GM12878 (cell line): ENCODE measurements at regions not wholly inside any gene's neighbourhood (a gene's known extent, or its start where the extent isn't known, plus 50 kb on each side); places are given as distances from the start of the nearest gene placed in this dataset.

Experiments
- ATAC-seq: fragments of 200-7000 bp; cut with Tn5 transposase; 3 replicates; pipeline ENCODE4 v1.9.1; 2020; ENCODE audit warnings: mild to moderate bottlenecking, moderate library complexity
- BruUV-seq: library from RNA; stranded (reverse); fragments of 400-500 nt; replicated peaks from 2 replicates; lab custom pipeline; 2021; lab: Mats Ljungman, UMichigan
- CTCF ChIA-PET: fragments of 300-600 bp; sonication (Branson Sonifier 250); formaldehyde crosslinking; extraction: SDS; loops from one replicate; lab custom pipeline; 2021; ENCODE audit warnings: inconsistent platforms; lab: Yijun Ruan, JAX
- POLR2A ChIA-PET: fragments of 350-600 bp; formaldehyde crosslinking; extraction: SDS; loops from one replicate; lab custom pipeline; 2021; ENCODE audit warnings: inconsistent platforms; lab: Charles Lee
- RAD21 ChIA-PET: fragments of 300-600 bp; sonication (Branson Sonifier 250); formaldehyde crosslinking; loops from one replicate; lab custom pipeline; 2023; ENCODE audit warnings: antibody characterized with exemption; ENCODE audit not compliant: unreplicated experiment; lab: Charles Lee
- SMC1A ChIA-PET: fragments of 300-600 bp; sonication (Branson Sonifier 250); formaldehyde crosslinking; loops from one replicate; lab custom pipeline; 2023; ENCODE audit not compliant: unreplicated experiment, uncharacterized antibody; lab: Charles Lee
- DNase-seq: peaks from one replicate; pipeline ENCODE4 v3.0.0-alpha.2; 2011; ENCODE audit warnings: low read depth, low spot score
- FAIRE-seq: peaks from 3 replicates; lab custom pipeline; 2011; peaks lifted over from hg19 to GRCh38; lab: Jason Lieb, UNC
- H2AFZ ChIP-seq: 2 replicates; pipeline ENCODE4 v1.6.0; 2011; ENCODE audit warnings: low read depth, low read length, control low read depth; ENCODE audit not compliant: control insufficient read depth
- H3K27ac ChIP-seq: 2 replicates; pipeline ENCODE4 v1.5.1; 2011; ENCODE audit warnings: control low read depth; ENCODE audit not compliant: control insufficient read depth, insufficient read depth
- H3K27me3 ChIP-seq, 2 experiments: replicated peaks in 1 of 2; 2 replicates each; pipeline versions ENCODE4 v1.6.0 to v1.6.1; 2011; ENCODE audit warnings: low read length in 1 of 2; ENCODE audit not compliant: control insufficient read depth in 2 of 2, insufficient read depth in 2 of 2
- H3K36me3 ChIP-seq, 2 experiments: 2 replicates each; pipeline ENCODE4 v1.5.1; 2011; ENCODE audit warnings: low read length in 1 of 2; ENCODE audit not compliant: control insufficient read depth in 2 of 2, insufficient read depth in 2 of 2
- H3K4me1 ChIP-seq: 2 replicates; pipeline ENCODE4 v1.6.1; 2011; ENCODE audit warnings: mild to moderate bottlenecking, low read length, moderate library complexity, mixed read lengths; ENCODE audit not compliant: control insufficient read depth, insufficient read depth
- H3K4me2 ChIP-seq: 2 replicates; pipeline ENCODE4 v1.6.0; 2011; ENCODE audit warnings: control low read depth; ENCODE audit not compliant: control insufficient read depth, insufficient read depth
- H3K4me3 ChIP-seq: fragments of 200-600 bp; sonication (generic); 2 replicates; pipeline ENCODE4 v1.5.1; 2016
- H3K79me2 ChIP-seq: 2 replicates; pipeline ENCODE4 v1.6.0; 2011; ENCODE audit warnings: low read length; ENCODE audit not compliant: control insufficient read depth, insufficient read depth
- H3K9ac ChIP-seq: 2 replicates; pipeline ENCODE4 v1.8.0; 2011; ENCODE audit warnings: low read length, control low read depth, mixed read lengths; ENCODE audit not compliant: control insufficient read depth, insufficient read depth
- H3K9me3 ChIP-seq: replicated peaks from 3 replicates; pipeline ENCODE4 v1.5.1; 2011; ENCODE audit warnings: mild to moderate bottlenecking, low read length; ENCODE audit not compliant: control insufficient read depth, insufficient read depth
- H4K20me1 ChIP-seq: 2 replicates; pipeline ENCODE4 v1.6.0; 2011; ENCODE audit not compliant: control insufficient read depth, insufficient read depth
- CHD4 ChIP-seq: fragments of 200-600 bp; sonication (generic); IDR thresholded peaks from 2 replicates; pipeline ENCODE4 v1.6.1; 2016; ENCODE audit warnings: mild to moderate bottlenecking
- KDM1A ChIP-seq: fragments of 200-600 bp; sonication (generic); IDR thresholded peaks from 2 replicates; pipeline ENCODE4 v1.6.1; 2016; ENCODE audit warnings: borderline replicate concordance
- MTA2 ChIP-seq: fragments of 450-650 bp; IDR thresholded peaks from 2 replicates; pipeline ENCODE4 v1.6.1; 2016; ENCODE audit warnings: low read depth, mild to moderate bottlenecking, moderate library complexity
- NFIC ChIP-seq: IDR thresholded peaks from 2 replicates; pipeline ENCODE4 v1.6.1; 2012; ENCODE audit warnings: low read depth, mild to moderate bottlenecking, inconsistent platforms, low read length, moderate library complexity
- NFYB ChIP-seq: IDR thresholded peaks from 2 replicates; pipeline ENCODE4 v1.6.1; 2011; ENCODE audit warnings: low read depth, mild to moderate bottlenecking, low read length, improper control_type of control experiment, moderate library complexity; ENCODE audit not compliant: insufficient read depth
- NR2C1 ChIP-seq: fragments of 450-650 bp; IDR thresholded peaks from 2 replicates; pipeline ENCODE4 v1.6.1; 2017; ENCODE audit warnings: antibody characterized with exemption, mild to moderate bottlenecking, moderate library complexity
- RAD21 ChIP-seq: IDR thresholded peaks from 2 replicates; pipeline ENCODE4 v1.6.1; 2011; ENCODE audit warnings: mild to moderate bottlenecking, low read depth, low read length, moderate library complexity; ENCODE audit not compliant: insufficient read depth
- RELA ChIP-seq: fragments of 450-650 bp; IDR thresholded peaks from 2 replicates; pipeline ENCODE4 v1.8.0; 2014; ENCODE audit warnings: borderline replicate concordance; ENCODE audit not compliant: partially characterized antibody
- SIN3A ChIP-seq: IDR thresholded peaks from 2 replicates; pipeline ENCODE4 v1.6.1; 2012; ENCODE audit warnings: low read depth, low read length, improper control_type of control experiment
- SMAD5 ChIP-seq: IDR thresholded peaks from 2 replicates; pipeline ENCODE4 v1.6.1; 2016; ENCODE audit warnings: antibody characterized with exemption, low read depth
- SMC3 ChIP-seq: IDR thresholded peaks from 2 replicates; pipeline ENCODE4 v1.6.1; 2011; ENCODE audit warnings: low read length, improper control_type of control experiment, borderline replicate concordance
- WGBS: methylation state at CpG from one replicate; pipeline ENCODE4 v1.1.6; 2016; ENCODE audit warnings: low lambda C conversion rate; ENCODE audit not compliant: insufficient replicate concordance, insufficient coverage; ENCODE audit errors: missing lambda C conversion rate; 5-methylcytosine and 5-hydroxymethylcytosine counted together
- in situ Hi-C: fragments of 300-500 bp; cut with MboI; formaldehyde crosslinking; loops from 9 replicates; pipeline ENCODE4 v1.14.3; 2018; ENCODE audit warnings: mixed read lengths
- intact Hi-C: fragments of 100-400 bp; cut with micrococcal nuclease; formaldehyde crosslinking; loops from one replicate; pipeline ENCODE4 v1.14.2; 2022; ENCODE audit not compliant: unreplicated experiment
- TF ChIP-seq, protein P1 (sequence below): IDR thresholded peaks from 2 replicates; pipeline ENCODE4 v1.6.1; 2012; ENCODE audit warnings: low read depth, low read length, improper control_type of control experiment
- TF ChIP-seq, protein P2 (sequence below): fragments of 450-650 bp; formaldehyde crosslinking; IDR thresholded peaks from 2 replicates; pipeline ENCODE4 v1.5.0; 2022; ENCODE audit warnings: mild to moderate bottlenecking, missing genetic modification characterization
- TF ChIP-seq, protein P3 (sequence below), 3 experiments: IDR thresholded peaks in 2 of 3; conservative IDR thresholded peaks in 1 of 3; 2 replicates each; pipeline ENCODE4 v1.5.1; 2011; ENCODE audit warnings: low read depth in 3 of 3, low read length in 3 of 3, mild to moderate bottlenecking in 3 of 3, control low read depth in 2 of 3, moderate library complexity in 2 of 3, inconsistent platforms in 1 of 3, mixed read lengths in 1 of 3; ENCODE audit not compliant: control insufficient read depth in 2 of 3, insufficient read depth in 1 of 3; ENCODE audit errors: extremely low read depth in 1 of 3

DNA sequence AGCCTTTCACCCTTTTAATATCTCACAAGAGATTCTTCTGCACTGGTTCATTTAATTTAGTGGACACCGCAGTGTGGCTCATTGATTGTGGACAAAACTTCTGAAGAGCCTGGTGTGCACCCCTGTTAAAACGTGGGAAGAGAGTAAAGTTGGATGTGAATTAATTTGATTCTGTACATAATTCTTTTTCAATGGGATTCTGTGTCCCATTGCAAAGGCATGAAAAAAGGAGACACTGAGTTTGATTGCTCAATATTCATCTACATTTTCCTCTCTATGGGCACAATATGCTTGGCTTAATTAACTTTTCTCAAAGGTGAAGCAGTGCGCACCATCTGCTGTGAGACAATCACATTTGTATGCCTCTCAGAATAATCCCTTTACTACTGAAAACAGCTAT is 95.1 kb downstream of the BARHL2 start (continued):
- TF ChIP-seq, protein P1, sequence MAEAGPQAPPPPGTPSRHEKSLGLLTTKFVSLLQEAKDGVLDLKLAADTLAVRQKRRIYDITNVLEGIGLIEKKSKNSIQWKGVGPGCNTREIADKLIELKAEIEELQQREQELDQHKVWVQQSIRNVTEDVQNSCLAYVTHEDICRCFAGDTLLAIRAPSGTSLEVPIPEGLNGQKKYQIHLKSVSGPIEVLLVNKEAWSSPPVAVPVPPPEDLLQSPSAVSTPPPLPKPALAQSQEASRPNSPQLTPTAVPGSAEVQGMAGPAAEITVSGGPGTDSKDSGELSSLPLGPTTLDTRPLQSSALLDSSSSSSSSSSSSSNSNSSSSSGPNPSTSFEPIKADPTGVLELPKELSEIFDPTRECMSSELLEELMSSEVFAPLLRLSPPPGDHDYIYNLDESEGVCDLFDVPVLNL, result no peak
- TF ChIP-seq KDM1A, result no peak
- no peak for TF ChIP-seq NFYB
- no peak for TF ChIP-seq SMAD5
- TF ChIP-seq, protein P2, sequence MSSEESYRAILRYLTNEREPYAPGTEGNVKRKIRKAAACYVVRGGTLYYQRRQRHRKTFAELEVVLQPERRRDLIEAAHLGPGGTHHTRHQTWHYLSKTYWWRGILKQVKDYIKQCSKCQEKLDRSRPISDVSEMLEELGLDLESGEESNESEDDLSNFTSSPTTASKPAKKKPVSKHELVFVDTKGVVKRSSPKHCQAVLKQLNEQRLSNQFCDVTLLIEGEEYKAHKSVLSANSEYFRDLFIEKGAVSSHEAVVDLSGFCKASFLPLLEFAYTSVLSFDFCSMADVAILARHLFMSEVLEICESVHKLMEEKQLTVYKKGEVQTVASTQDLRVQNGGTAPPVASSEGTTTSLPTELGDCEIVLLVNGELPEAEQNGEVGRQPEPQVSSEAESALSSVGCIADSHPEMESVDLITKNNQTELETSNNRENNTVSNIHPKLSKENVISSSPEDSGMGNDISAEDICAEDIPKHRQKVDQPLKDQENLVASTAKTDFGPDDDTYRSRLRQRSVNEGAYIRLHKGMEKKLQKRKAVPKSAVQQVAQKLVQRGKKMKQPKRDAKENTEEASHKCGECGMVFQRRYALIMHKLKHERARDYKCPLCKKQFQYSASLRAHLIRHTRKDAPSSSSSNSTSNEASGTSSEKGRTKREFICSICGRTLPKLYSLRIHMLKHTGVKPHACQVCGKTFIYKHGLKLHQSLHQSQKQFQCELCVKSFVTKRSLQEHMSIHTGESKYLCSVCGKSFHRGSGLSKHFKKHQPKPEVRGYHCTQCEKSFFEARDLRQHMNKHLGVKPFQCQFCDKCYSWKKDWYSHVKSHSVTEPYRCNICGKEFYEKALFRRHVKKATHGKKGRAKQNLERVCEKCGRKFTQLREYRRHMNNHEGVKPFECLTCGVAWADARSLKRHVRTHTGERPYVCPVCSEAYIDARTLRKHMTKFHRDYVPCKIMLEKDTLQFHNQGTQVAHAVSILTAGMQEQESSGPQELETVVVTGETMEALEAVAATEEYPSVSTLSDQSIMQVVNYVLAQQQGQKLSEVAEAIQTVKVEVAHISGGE (CRISPR knock-in tag), result no peak
- TF ChIP-seq RELA, result no peak

DNA sequence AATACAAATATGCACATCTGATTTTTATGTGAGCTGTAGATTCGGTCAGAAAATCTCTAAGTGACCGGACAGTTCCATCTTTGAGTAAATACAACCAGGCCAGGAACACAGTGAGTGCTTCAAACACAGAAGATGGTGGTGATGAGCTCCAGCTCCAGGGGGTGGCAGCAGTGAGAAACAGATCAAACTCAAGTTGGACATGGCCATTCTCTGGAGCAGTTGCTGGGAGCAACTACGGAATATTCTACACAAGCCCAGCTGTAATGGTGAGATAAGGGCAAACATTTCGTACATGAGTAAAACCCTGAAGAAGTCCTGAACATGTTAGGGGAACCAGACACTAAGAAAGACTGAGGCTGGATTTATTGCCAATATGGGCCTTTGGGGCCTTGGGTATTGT is 100.7 kb downstream of the BARHL2 start:
- TF ChIP-seq RAD21 (peak; percentile 22; the same call in 1 of the 2 replicates), NFIC (no peak), CHD4 (no peak), SIN3A (no peak), MTA2 (no peak), SMC3 (peak; percentile 21; the same call in 1 of the 2 replicates), NR2C1 (no peak), KDM1A (no peak)
- TF ChIP-seq, protein P3, sequence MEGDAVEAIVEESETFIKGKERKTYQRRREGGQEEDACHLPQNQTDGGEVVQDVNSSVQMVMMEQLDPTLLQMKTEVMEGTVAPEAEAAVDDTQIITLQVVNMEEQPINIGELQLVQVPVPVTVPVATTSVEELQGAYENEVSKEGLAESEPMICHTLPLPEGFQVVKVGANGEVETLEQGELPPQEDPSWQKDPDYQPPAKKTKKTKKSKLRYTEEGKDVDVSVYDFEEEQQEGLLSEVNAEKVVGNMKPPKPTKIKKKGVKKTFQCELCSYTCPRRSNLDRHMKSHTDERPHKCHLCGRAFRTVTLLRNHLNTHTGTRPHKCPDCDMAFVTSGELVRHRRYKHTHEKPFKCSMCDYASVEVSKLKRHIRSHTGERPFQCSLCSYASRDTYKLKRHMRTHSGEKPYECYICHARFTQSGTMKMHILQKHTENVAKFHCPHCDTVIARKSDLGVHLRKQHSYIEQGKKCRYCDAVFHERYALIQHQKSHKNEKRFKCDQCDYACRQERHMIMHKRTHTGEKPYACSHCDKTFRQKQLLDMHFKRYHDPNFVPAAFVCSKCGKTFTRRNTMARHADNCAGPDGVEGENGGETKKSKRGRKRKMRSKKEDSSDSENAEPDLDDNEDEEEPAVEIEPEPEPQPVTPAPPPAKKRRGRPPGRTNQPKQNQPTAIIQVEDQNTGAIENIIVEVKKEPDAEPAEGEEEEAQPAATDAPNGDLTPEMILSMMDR (IDR thresholded peaks at IDR 0.05 in 2 of 3, conservative IDR thresholded peaks at IDR 0.05 in 1 of 3; ENCODE audit: control insufficient read depth in 2 of 3, extremely low read depth in 1 of 3, insufficient read depth in 1 of 3, low read depth in 3 of 3, low read length in 3 of 3), result peak; percentile 11 to 30 (median 20); a peak in 2 of 6 replicates
- TF ChIP-seq, all 136 proteins: peak for 3
- Histone ChIP-seq H3K27ac (no peak overlapping the region), H3K27me3 (no peaks in the 10 kb centered on the region), H3K9me3 (no peaks in the 10 kb centered on the region), H3K79me2 (no peaks in the 10 kb centered on the region), H2AFZ (no peak overlapping the region), H3K4me2 (no peak overlapping the region), H3K36me3 (no peaks in the 10 kb centered on the region), H4K20me1 (no peaks in the 10 kb centered on the region), H3K9ac (no peak overlapping the region), H3K4me3 (no peak overlapping the region), H3K4me1 (no peaks in the 10 kb centered on the region)
- ChIA-PET CTCF (interaction anchor here (0.6 to 4.0 kb wide), 8 partner anchors 12 to 549 kb away, joined by 3 to 21 read pairs (median 4); no protein-coding TSS in a partner anchor), SMC1A (interaction anchor here (0.6 kb wide), 1 partner anchor 54 kb away, joined by 3 read pairs; no protein-coding TSS in a partner anchor), POLR2A (no interaction called here), RAD21 (interaction anchor here (1.0 to 1.7 kb wide), 4 partner anchors 25 to 483 kb away, joined by 3 to 4 read pairs (median 3); no protein-coding TSS in a partner anchor)
- no TSS peak for BruUV-seq
- FAIRE-seq, result no peak
- WGBS, result 30% methylated on average over 4 of the region's 4 CpGs
- DNase-seq, result no peak
- ATAC-seq, result peak; percentile 59
- in situ Hi-C loops (no loop called here), intact Hi-C loops (no loop called here)
